Panc1 (cell line): ENCODE measurements at regions not wholly inside any gene's neighbourhood (a gene's known extent, or its start where the extent isn't known, plus 50 kb on each side); places are given as distances from the start of the nearest gene placed in this dataset.

Experiments
- ATAC-seq: fragments of 200-7000 bp; cut with Tn5 transposase; 2 replicates; pipeline ENCODE4 v1.9.1; 2020; ENCODE audit warnings: mild to moderate bottlenecking, moderate library complexity
- BruUV-seq: library from RNA; stranded (reverse); fragments of 400-500 nt; replicated peaks from 2 replicates; lab custom pipeline; 2021; lab: Mats Ljungman, UMichigan
- CTCF ChIA-PET: fragments of 300-600 bp; sonication (Branson Sonifier 250); formaldehyde crosslinking; loops from one replicate; lab custom pipeline; 2022; ENCODE audit warnings: antibody characterized with exemption; lab: Charles Lee
- POLR2A ChIA-PET: fragments of 300-600 bp; sonication (Branson Sonifier 250); formaldehyde crosslinking; loops from one replicate; lab custom pipeline; 2022; ENCODE audit warnings: antibody characterized with exemption; lab: Charles Lee
- DNase-seq: peaks from one replicate; pipeline ENCODE4 v3.0.0-alpha.2; 2010; ENCODE audit warnings: low read depth, low spot score
- H3K27ac ChIP-seq: 2 replicates; pipeline ENCODE4 v1.5.1; 2011; ENCODE audit warnings: mild to moderate bottlenecking, low read length, inconsistent platforms
- H3K27me3 ChIP-seq: fragments of 200-500 bp; sonication (Bioruptor generic); 2 replicates; pipeline ENCODE4 v1.6.0; 2014; ENCODE audit warnings: low read length, inconsistent platforms; ENCODE audit not compliant: control insufficient read depth, insufficient read depth
- H3K36me3 ChIP-seq: fragments of 200-500 bp; sonication (Bioruptor generic); 2 replicates; pipeline ENCODE4 v1.5.1; 2014; ENCODE audit warnings: inconsistent platforms, mild to moderate bottlenecking, low read length, moderate library complexity; ENCODE audit not compliant: control insufficient read depth, insufficient read depth
- H3K4me1 ChIP-seq: 2 replicates; pipeline ENCODE4 v1.5.1; 2011; ENCODE audit warnings: inconsistent platforms, mild to moderate bottlenecking, low read length, moderate library complexity; ENCODE audit not compliant: control insufficient read depth, insufficient read depth
- H3K4me3 ChIP-seq, 2 experiments: 2 replicates each; pipeline ENCODE4 v1.5.1; 2011 to 2012; ENCODE audit warnings: low read depth in 2 of 2, low read length in 2 of 2, mild to moderate bottlenecking in 2 of 2, inconsistent platforms in 1 of 2, moderate library complexity in 1 of 2
- H3K9me3 ChIP-seq: fragments of 200-500 bp; sonication (Bioruptor generic); 2 replicates; pipeline ENCODE4 v1.5.1; 2014; ENCODE audit warnings: low read depth, mild to moderate bottlenecking, inconsistent platforms, low read length, moderate library complexity; ENCODE audit not compliant: control insufficient read depth, insufficient read depth
- POLR2AphosphoS5 ChIP-seq: IDR thresholded peaks from 2 replicates; pipeline ENCODE4 v1.6.1; 2012; ENCODE audit warnings: mild to moderate bottlenecking, low read depth, low read length, moderate library complexity
- SIN3A ChIP-seq: IDR thresholded peaks from 2 replicates; pipeline ENCODE4 v1.6.1; 2012; ENCODE audit warnings: low read depth, mild to moderate bottlenecking, low read length, moderate library complexity, borderline replicate concordance; ENCODE audit not compliant: insufficient read depth
- TCF7L2 ChIP-seq: IDR thresholded peaks from 2 replicates; pipeline ENCODE4 v1.6.1; 2011; ENCODE audit warnings: mild to moderate bottlenecking, low read depth, low read length, inconsistent platforms
- in situ Hi-C: cut with HindIII; loops from 2 replicates; pipeline ENCODE4 v1.10.0; 2016; ENCODE audit warnings: low sequenced_read_pairs, low pct_unique_long_range_greater_than_20kb
- intact Hi-C: fragments of 100-400 bp; cut with micrococcal nuclease; formaldehyde crosslinking; loops from one replicate; pipeline ENCODE4 v1.10.0; 2022; ENCODE audit not compliant: unreplicated experiment
- TF ChIP-seq, protein P1 (sequence below): fragments of 450-650 bp; IDR thresholded peaks from 2 replicates; pipeline ENCODE4 v1.5.1; 2017; ENCODE audit warnings: mild to moderate bottlenecking
- TF ChIP-seq, protein P2 (sequence below), 2 experiments: IDR thresholded peaks; 2 replicates each; pipeline ENCODE4 v1.6.1; 2011 to 2012; ENCODE audit warnings: low read depth in 2 of 2, control low read depth in 1 of 2, low read length in 1 of 2, mild to moderate bottlenecking in 1 of 2, moderate library complexity in 1 of 2; ENCODE audit not compliant: insufficient read depth in 1 of 2

DNA sequence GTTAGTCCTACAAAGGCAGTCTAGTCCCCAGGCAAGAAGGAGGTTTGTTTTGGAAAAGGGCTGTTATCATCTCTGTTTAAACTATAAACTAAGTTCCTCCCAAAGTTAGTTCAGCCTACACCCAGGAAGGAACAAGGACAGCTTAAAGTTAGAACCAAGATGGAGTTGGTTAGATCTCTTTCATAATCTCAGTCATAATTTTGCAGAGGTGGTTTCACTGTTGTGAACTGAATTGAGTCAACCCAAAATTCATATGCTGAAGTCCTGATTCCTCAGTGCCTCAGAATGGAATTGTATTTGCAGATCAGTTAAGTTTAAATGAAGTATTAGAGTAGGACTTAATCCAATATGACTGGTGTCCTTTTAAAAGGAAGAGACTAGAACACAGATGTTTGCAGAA lies 101.0 kb upstream of the C3orf80 start:
- intact Hi-C loops = no loop called here
- in situ Hi-C loops = no loop called here
- DNase-seq (no peak), ATAC-seq (no peak)
- ChIA-PET POLR2A (no interaction called here), CTCF (no interaction called here)
- H3K27ac ChIP-seq = no peak overlapping the region
- H3K36me3 ChIP-seq = no peaks in the 10 kb centered on the region
- no peak overlapping the region for H3K4me3 ChIP-seq
- H3K9me3 ChIP-seq = no peaks in the 10 kb centered on the region
- BruUV-seq = no TSS peak
- TF ChIP-seq, protein P1, sequence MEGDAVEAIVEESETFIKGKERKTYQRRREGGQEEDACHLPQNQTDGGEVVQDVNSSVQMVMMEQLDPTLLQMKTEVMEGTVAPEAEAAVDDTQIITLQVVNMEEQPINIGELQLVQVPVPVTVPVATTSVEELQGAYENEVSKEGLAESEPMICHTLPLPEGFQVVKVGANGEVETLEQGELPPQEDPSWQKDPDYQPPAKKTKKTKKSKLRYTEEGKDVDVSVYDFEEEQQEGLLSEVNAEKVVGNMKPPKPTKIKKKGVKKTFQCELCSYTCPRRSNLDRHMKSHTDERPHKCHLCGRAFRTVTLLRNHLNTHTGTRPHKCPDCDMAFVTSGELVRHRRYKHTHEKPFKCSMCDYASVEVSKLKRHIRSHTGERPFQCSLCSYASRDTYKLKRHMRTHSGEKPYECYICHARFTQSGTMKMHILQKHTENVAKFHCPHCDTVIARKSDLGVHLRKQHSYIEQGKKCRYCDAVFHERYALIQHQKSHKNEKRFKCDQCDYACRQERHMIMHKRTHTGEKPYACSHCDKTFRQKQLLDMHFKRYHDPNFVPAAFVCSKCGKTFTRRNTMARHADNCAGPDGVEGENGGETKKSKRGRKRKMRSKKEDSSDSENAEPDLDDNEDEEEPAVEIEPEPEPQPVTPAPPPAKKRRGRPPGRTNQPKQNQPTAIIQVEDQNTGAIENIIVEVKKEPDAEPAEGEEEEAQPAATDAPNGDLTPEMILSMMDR = no peak
- TF ChIP-seq, protein P2, sequence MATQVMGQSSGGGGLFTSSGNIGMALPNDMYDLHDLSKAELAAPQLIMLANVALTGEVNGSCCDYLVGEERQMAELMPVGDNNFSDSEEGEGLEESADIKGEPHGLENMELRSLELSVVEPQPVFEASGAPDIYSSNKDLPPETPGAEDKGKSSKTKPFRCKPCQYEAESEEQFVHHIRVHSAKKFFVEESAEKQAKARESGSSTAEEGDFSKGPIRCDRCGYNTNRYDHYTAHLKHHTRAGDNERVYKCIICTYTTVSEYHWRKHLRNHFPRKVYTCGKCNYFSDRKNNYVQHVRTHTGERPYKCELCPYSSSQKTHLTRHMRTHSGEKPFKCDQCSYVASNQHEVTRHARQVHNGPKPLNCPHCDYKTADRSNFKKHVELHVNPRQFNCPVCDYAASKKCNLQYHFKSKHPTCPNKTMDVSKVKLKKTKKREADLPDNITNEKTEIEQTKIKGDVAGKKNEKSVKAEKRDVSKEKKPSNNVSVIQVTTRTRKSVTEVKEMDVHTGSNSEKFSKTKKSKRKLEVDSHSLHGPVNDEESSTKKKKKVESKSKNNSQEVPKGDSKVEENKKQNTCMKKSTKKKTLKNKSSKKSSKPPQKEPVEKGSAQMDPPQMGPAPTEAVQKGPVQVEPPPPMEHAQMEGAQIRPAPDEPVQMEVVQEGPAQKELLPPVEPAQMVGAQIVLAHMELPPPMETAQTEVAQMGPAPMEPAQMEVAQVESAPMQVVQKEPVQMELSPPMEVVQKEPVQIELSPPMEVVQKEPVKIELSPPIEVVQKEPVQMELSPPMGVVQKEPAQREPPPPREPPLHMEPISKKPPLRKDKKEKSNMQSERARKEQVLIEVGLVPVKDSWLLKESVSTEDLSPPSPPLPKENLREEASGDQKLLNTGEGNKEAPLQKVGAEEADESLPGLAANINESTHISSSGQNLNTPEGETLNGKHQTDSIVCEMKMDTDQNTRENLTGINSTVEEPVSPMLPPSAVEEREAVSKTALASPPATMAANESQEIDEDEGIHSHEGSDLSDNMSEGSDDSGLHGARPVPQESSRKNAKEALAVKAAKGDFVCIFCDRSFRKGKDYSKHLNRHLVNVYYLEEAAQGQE (IDR thresholded peaks at IDR 0.05; ENCODE audit: insufficient read depth in 1 of 2, low read depth in 2 of 2, low read length in 1 of 2) = no peak
- no peak for TF ChIP-seq TCF7L2
- no peak for TF ChIP-seq SIN3A
- no peak for TF ChIP-seq POLR2AphosphoS5
- no peaks in the 10 kb centered on the region for H3K4me1 ChIP-seq
- H3K27me3 ChIP-seq = no peaks in the 10 kb centered on the region; the same call in 1 of the 2 replicates

DNA sequence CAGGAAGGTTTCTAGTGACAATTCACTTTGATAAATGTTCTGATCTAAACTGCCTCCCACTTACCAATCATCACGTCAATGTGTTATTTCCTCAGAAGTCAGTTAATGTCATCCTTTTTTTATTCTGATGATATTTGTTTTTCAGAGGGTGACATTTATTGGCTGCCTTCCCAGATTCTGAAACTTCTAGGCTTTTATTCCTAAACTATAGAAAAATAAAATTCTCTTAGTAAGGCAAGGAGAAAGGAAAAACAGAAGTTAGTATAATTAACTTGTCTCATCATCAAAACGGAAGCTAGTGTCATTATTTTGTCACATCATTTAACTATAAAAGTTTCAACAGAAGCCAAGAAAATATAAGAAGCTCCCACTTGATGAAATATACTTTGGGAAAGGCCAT lies 100.0 kb upstream of the C3orf80 start:
- ChIA-PET POLR2A (no interaction called here), CTCF (no interaction called here)
- in situ Hi-C loops (no loop called here), intact Hi-C loops (no loop called here)
- no peaks in the 10 kb centered on the region; the same call in 1 of the 2 replicates for H3K27me3 ChIP-seq
- TF ChIP-seq, protein P2 (IDR thresholded peaks at IDR 0.05; ENCODE audit: insufficient read depth in 1 of 2, low read depth in 2 of 2, low read length in 1 of 2) = no peak
- TF ChIP-seq, protein P1 = no peak
- TF ChIP-seq POLR2AphosphoS5 (no peak), TCF7L2 (no peak), SIN3A (no peak)
- no peaks in the 10 kb centered on the region for H3K9me3 ChIP-seq
- DNase-seq = no peak
- no peaks in the 10 kb centered on the region for H3K36me3 ChIP-seq
- BruUV-seq = no TSS peak
- ATAC-seq = no peak
- H3K4me3 ChIP-seq = no peak overlapping the region
- no peak overlapping the region for H3K27ac ChIP-seq
- H3K4me1 ChIP-seq = 0 out of 2 replicates have a peak, but pooled peaks cover 4% of the 10 kb centered on the region
